ENCODE measurements at regions not wholly inside any gene's neighbourhood (a gene's known extent, or its start where the extent isn't known, plus 50 kb on each side); places are given as distances from the start of the nearest gene placed in this dataset.
A peak's percentile ranks its signal among the peaks of the same experiment; 100 is the strongest.
"Not testable (repeated sequence)": the region's sequence is repeated elsewhere in the genome, so short reads cannot be mapped to it uniquely, and the experiment has no call there.

GRCh38 chr7:55715247-55715867, 143.1 kb upstream of the VOPP1 start:
- H3K36me3 Mint-ChIP-seq (ENCODE audit: insufficient read depth, unreplicated experiment); H3K4me3 Mint-ChIP-seq (ENCODE audit: unreplicated experiment); H3K4me1 Mint-ChIP-seq (ENCODE audit: insufficient read depth, unreplicated experiment); POLR2A ChIA-PET; DNase-seq (ENCODE audit: unreplicated experiment); BruUV-seq (replicated peaks); intact Hi-C loops (cut with micrococcal nuclease); H3K27ac Mint-ChIP-seq (ENCODE audit: low read depth, unreplicated experiment); H3K9me3 Mint-ChIP-seq (ENCODE audit: unreplicated experiment); H3K27me3 Mint-ChIP-seq (ENCODE audit: insufficient read depth, unreplicated experiment): not testable (repeated sequence)
- CTCF ChIA-PET: interaction anchor here (0.7 kb wide), 1 partner anchor 240 kb away, joined by 3 read pairs; no protein-coding TSS in a partner anchor

DNA sequence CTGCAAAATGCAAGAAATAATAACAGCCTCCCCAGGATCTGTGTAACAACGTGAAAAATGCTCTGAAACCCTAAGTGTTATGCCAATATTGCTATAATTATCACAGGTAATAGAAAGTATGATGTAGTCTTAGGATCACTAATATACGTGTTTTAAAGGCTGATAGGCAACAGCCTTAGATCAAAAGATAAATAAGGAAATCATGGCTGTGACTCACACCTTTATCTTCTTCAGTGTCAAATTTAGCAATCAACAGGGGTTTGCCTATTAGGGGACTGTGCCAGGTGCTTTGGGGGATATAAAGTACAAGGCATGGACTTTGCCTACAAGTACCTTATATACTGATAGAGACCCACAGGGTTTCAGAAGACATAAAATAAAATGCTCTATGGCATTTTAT, 142.1 kb upstream of the VOPP1 start:
- DNase-seq (ENCODE audit: unreplicated experiment); CTCF ChIA-PET; H3K4me3 Mint-ChIP-seq (ENCODE audit: unreplicated experiment); intact Hi-C loops (cut with micrococcal nuclease); H3K27ac Mint-ChIP-seq (ENCODE audit: low read depth, unreplicated experiment); H3K9me3 Mint-ChIP-seq (ENCODE audit: unreplicated experiment); POLR2A ChIA-PET; BruUV-seq (replicated peaks); H3K36me3 Mint-ChIP-seq (ENCODE audit: insufficient read depth, unreplicated experiment); H3K27me3 Mint-ChIP-seq (ENCODE audit: insufficient read depth, unreplicated experiment); H3K4me1 Mint-ChIP-seq (ENCODE audit: insufficient read depth, unreplicated experiment): not testable (repeated sequence)

DNA sequence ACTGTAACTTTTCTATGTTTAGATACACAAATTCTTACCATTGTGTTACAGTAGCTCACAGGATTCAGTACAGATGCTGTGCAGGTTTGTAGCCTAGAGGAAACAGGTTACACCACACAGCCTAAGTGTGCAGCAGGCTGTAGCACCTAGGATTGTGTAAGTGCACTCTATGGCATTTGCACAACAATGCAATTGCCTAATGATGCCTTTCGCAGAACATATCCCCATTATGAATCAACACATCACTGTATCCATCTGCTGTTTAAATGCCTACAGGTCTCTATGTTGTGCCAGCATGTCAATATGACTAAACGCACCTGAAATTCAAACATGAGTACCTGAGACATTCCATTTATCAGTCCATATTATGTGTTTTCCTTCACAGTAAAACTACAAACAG, 138.0 kb upstream of the VOPP1 start:
- peak; percentile 79 for DNase-seq (ENCODE audit: unreplicated experiment)
- H3K4me3 Mint-ChIP-seq (ENCODE audit: unreplicated experiment); H3K9me3 Mint-ChIP-seq (ENCODE audit: unreplicated experiment); CTCF ChIA-PET; H3K36me3 Mint-ChIP-seq (ENCODE audit: insufficient read depth, unreplicated experiment); BruUV-seq (replicated peaks); H3K27me3 Mint-ChIP-seq (ENCODE audit: insufficient read depth, unreplicated experiment); intact Hi-C loops (cut with micrococcal nuclease); H3K27ac Mint-ChIP-seq (ENCODE audit: low read depth, unreplicated experiment); POLR2A ChIA-PET: not testable (repeated sequence)
- peaks cover 11% of the 10 kb centered on the region for H3K4me1 Mint-ChIP-seq (ENCODE audit: insufficient read depth, unreplicated experiment)

- H3K27ac Mint-ChIP-seq (ENCODE audit: low read depth, unreplicated experiment): peak overlapping the region; percentile 63
- H3K9me3 Mint-ChIP-seq (ENCODE audit: unreplicated experiment); H3K27me3 Mint-ChIP-seq (ENCODE audit: insufficient read depth, unreplicated experiment); BruUV-seq (replicated peaks); POLR2A ChIA-PET; intact Hi-C loops (cut with micrococcal nuclease); H3K36me3 Mint-ChIP-seq (ENCODE audit: insufficient read depth, unreplicated experiment): not testable (repeated sequence)
- CTCF ChIA-PET: interaction anchor here (0.6 to 0.7 kb wide), 2 partner anchors 62 to 66 kb away, joined by 3 to 7 read pairs; no protein-coding TSS in a partner anchor
- peaks cover 11% of the 10 kb centered on the region for H3K4me1 Mint-ChIP-seq (ENCODE audit: insufficient read depth, unreplicated experiment)
- peak overlapping the region; percentile 41 for H3K4me3 Mint-ChIP-seq (ENCODE audit: unreplicated experiment)
- DNase-seq (ENCODE audit: unreplicated experiment): peak; percentile 82
These were observed 135.7 kb upstream of the VOPP1 start for GRCh38 chr7:55708028-55708427.

- TSS peak; percentile 77 for BruUV-seq (replicated peaks)
- intact Hi-C loops (cut with micrococcal nuclease); H3K4me3 Mint-ChIP-seq (ENCODE audit: unreplicated experiment); H3K27me3 Mint-ChIP-seq (ENCODE audit: insufficient read depth, unreplicated experiment); CTCF ChIA-PET; DNase-seq (ENCODE audit: unreplicated experiment); H3K36me3 Mint-ChIP-seq (ENCODE audit: insufficient read depth, unreplicated experiment); H3K9me3 Mint-ChIP-seq (ENCODE audit: unreplicated experiment): not testable (repeated sequence)
- H3K27ac Mint-ChIP-seq (ENCODE audit: low read depth, unreplicated experiment): peak overlapping the region; percentile 63
- POLR2A ChIA-PET: interaction anchor here (0.7 kb wide), 1 partner anchor 344 kb away, joined by 3 read pairs; the partner anchor contains the start of gene PSPH
- peaks cover 11% of the 10 kb centered on the region for H3K4me1 Mint-ChIP-seq (ENCODE audit: insufficient read depth, unreplicated experiment)
These were observed 135.1 kb upstream of the VOPP1 start for GRCh38 chr7:55707410-55707809.

- H3K27me3 Mint-ChIP-seq (ENCODE audit: insufficient read depth, unreplicated experiment); intact Hi-C loops (cut with micrococcal nuclease); DNase-seq (ENCODE audit: unreplicated experiment); H3K4me3 Mint-ChIP-seq (ENCODE audit: unreplicated experiment); BruUV-seq (replicated peaks); H3K27ac Mint-ChIP-seq (ENCODE audit: low read depth, unreplicated experiment); H3K9me3 Mint-ChIP-seq (ENCODE audit: unreplicated experiment): not testable (repeated sequence)
- Mint-ChIP-seq H3K4me1 (ENCODE audit: insufficient read depth, unreplicated experiment) (peaks cover 11% of the 10 kb centered on the region), H3K36me3 (ENCODE audit: insufficient read depth, unreplicated experiment) (peaks cover 11% of the 10 kb centered on the region)
- CTCF ChIA-PET: interaction anchor here (0.7 kb wide), 1 partner anchor 65 kb away, joined by 3 read pairs; no protein-coding TSS in a partner anchor
- POLR2A ChIA-PET: interaction anchor here (0.6 to 0.7 kb wide), 2 partner anchors 249 to 345 kb away, joined by 3 read pairs; partner anchors contain the start of gene PSPH
These were observed 134.3 kb upstream of the VOPP1 start for GRCh38 chr7:55706451-55707195.

DNA sequence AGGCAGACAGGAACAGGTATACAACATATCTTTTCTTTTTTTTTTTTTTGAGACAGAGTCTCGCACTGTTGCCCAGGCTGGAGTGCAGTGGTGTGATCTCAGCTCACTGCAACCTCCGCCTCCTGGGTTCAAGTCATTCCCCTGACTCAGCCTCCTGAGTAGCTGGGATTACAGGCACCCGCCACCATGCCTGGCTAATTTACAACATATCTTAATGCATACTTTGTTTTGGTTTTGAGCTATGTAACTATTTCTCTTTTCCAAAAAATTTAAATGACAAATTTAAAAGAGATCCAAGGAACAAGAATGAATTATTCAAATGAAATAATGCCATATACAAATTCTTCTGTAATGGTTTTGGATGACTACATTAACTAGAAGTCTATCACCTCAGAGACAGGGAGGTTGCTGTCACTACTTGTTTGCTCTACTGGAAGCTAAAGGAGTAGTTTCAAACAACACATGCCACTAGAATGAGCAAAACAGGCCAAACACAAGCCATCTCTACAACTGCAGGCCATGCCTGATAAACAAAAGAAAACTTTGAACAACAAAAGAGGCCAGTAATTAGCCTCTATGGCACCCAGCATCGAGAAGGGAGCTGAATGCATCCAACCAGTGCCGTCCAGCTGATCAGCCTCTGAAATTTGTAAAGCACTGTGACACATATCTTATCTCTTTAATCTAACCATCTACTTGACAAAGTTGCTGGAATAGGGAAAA, 133.6 kb upstream of the VOPP1 start:
- POLR2A ChIA-PET: interaction anchor here (0.6 kb wide), 1 partner anchor 250 kb away, joined by 3 read pairs; no protein-coding TSS in a partner anchor
- H3K4me3 Mint-ChIP-seq (ENCODE audit: unreplicated experiment); H3K27me3 Mint-ChIP-seq (ENCODE audit: insufficient read depth, unreplicated experiment); H3K27ac Mint-ChIP-seq (ENCODE audit: low read depth, unreplicated experiment); BruUV-seq (replicated peaks); intact Hi-C loops (cut with micrococcal nuclease); DNase-seq (ENCODE audit: unreplicated experiment); H3K9me3 Mint-ChIP-seq (ENCODE audit: unreplicated experiment): not testable (repeated sequence)
- peaks cover 11% of the 10 kb centered on the region for H3K4me1 Mint-ChIP-seq (ENCODE audit: insufficient read depth, unreplicated experiment)
- peaks cover 11% of the 10 kb centered on the region for H3K36me3 Mint-ChIP-seq (ENCODE audit: insufficient read depth, unreplicated experiment)
- CTCF ChIA-PET: interaction anchor here (0.6 to 0.7 kb wide), 2 partner anchors 64 to 328 kb away, joined by 3 to 4 read pairs; no protein-coding TSS in a partner anchor

GRCh38 chr7:55702831-55703230, 130.5 kb upstream of the VOPP1 start:
- not testable (repeated sequence) for H3K27me3 Mint-ChIP-seq (ENCODE audit: insufficient read depth, unreplicated experiment)

DNA sequence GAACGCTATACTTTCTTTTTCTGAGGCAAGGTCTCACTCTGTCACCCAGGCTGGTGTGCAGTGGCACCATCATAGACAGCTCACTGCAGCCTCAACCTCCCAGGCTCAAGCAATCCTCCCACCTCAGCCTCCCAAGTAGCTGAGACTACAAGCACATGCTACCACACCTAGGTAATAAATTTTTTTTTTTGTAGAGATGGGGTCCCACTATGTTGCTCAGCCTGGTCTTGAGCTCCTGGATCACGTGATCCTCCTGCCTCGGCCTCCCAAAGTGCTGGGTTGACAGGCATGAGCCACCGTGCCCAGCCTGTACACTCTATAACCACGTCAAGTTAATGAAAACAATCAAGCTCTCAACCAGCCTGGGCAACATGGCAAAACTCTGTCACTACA, 127.1 kb upstream of the VOPP1 start:
- BruUV-seq (replicated peaks); POLR2A ChIA-PET: not testable (repeated sequence)
- CTCF ChIA-PET: interaction anchor here (0.6 to 0.7 kb wide), 2 partner anchors 59 to 378 kb away, joined by 3 read pairs; no protein-coding TSS in a partner anchor

More at GRCh38 chr7:55702831-55703230, 130.5 kb upstream of the VOPP1 start:
- peaks cover 17% of the 10 kb centered on the region for H3K36me3 Mint-ChIP-seq (ENCODE audit: insufficient read depth, unreplicated experiment)
- peaks cover 13% of the 10 kb centered on the region for H3K4me1 Mint-ChIP-seq (ENCODE audit: insufficient read depth, unreplicated experiment)
- H3K4me3 Mint-ChIP-seq (ENCODE audit: unreplicated experiment); H3K27ac Mint-ChIP-seq (ENCODE audit: low read depth, unreplicated experiment); POLR2A ChIA-PET; H3K9me3 Mint-ChIP-seq (ENCODE audit: unreplicated experiment); BruUV-seq (replicated peaks); intact Hi-C loops (cut with micrococcal nuclease); DNase-seq (ENCODE audit: unreplicated experiment); CTCF ChIA-PET: not testable (repeated sequence)

More for the DNA sequence above, 127.1 kb upstream of the VOPP1 start:
- H3K9me3 Mint-ChIP-seq (ENCODE audit: unreplicated experiment); H3K27me3 Mint-ChIP-seq (ENCODE audit: insufficient read depth, unreplicated experiment); intact Hi-C loops (cut with micrococcal nuclease); H3K4me3 Mint-ChIP-seq (ENCODE audit: unreplicated experiment); DNase-seq (ENCODE audit: unreplicated experiment): not testable (repeated sequence)
- Mint-ChIP-seq H3K36me3 (ENCODE audit: insufficient read depth, unreplicated experiment) (peaks cover 22% of the 10 kb centered on the region), H3K27ac (ENCODE audit: low read depth, unreplicated experiment) (peak overlapping the region; percentile 75), H3K4me1 (ENCODE audit: insufficient read depth, unreplicated experiment) (peaks cover 12% of the 10 kb centered on the region)

All from MCF 10A (cell line).